ENCODE measurements at regions not wholly inside any gene's neighbourhood (a gene's known extent, or its start where the extent isn't known, plus 50 kb on each side); places are given as distances from the start of the nearest gene placed in this dataset.

DNA sequence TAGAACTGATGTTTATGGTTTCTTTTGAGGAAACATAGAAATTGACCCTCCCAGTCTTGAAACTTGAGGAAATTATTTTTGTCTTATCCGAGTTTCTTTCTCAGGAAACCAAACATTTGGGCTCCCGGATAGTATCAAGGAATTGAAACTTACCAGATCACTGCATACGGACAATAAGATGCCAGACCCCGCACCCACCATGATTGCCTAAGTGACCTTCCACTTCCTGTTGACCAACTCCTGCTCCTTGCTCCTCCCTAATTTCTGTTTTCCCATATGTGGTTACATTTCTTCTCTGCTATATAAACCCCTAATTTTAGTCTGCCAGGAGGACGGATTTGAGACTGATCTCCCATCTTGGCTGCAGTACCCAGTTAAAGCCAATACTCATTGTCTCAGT lies 118.4 kb upstream of the TPRG1 start:
- Histone ChIP-seq H3K36me3 (ENCODE audit: control insufficient read depth in 1 of 2, insufficient read depth in 2 of 2, low read depth in 1 of 2, low read length in 2 of 2) (no peaks in the 10 kb centered on the region), H3K79me1 (replicated peaks; ENCODE audit: low read length, poor library complexity, severe bottlenecking) (no peaks in the 10 kb centered on the region), H2BK5ac (ENCODE audit: low read depth, low read length, poor library complexity, severe bottlenecking) (no peak overlapping the region), H3K14ac (ENCODE audit: low read length in 2 of 2) (no peak overlapping the region), H2BK15ac (ENCODE audit: low read depth, poor library complexity, severe bottlenecking) (no peak overlapping the region), H3K18ac (ENCODE audit: low read depth in 1 of 2, low read length in 2 of 2) (no peak overlapping the region), H3K23ac (ENCODE audit: low read length in 2 of 2) (no peak overlapping the region), H2BK12ac (ENCODE audit: low read length in 2 of 2) (no peak overlapping the region), H3K9me3 (ENCODE audit: control insufficient read depth, low read length) (no peaks in the 10 kb centered on the region), H2AK5ac (ENCODE audit: low read length, severe bottlenecking) (no peak overlapping the region), H2AFZ (ENCODE audit: low read depth, low read length) (no peak overlapping the region), H4K91ac (ENCODE audit: low read length) (no peak overlapping the region), H3K4me3 (ENCODE audit: insufficient read depth in 1 of 2, low read depth in 1 of 2, low read length in 2 of 2) (no peak overlapping the region), H2BK120ac (ENCODE audit: low read depth, low read length) (no peak overlapping the region), H3K27ac (ENCODE audit: low read length, poor library complexity, severe bottlenecking) (no peak overlapping the region), H3K27me3 (ENCODE audit: control insufficient read depth in 1 of 2, insufficient read depth in 1 of 2, low read length in 2 of 2) (peaks cover 0 to 3% of the 10 kb centered on the region in 2 experiments), H3K4me1 (ENCODE audit: control insufficient read depth, insufficient read depth, low read depth, low read length) (no peaks in the 10 kb centered on the region), H3K9ac (ENCODE audit: low read length) (no peak overlapping the region), H3K4me2 (ENCODE audit: low read length, poor library complexity, severe bottlenecking) (no peak overlapping the region), H3K4ac (ENCODE audit: low read depth in 1 of 2, low read length in 2 of 2) (no peak overlapping the region), H4K8ac (ENCODE audit: low read length) (no peak overlapping the region)
- 93% methylated on average over 5 of the region's 5 CpGs for WGBS
- DNase-seq: no peak

DNA sequence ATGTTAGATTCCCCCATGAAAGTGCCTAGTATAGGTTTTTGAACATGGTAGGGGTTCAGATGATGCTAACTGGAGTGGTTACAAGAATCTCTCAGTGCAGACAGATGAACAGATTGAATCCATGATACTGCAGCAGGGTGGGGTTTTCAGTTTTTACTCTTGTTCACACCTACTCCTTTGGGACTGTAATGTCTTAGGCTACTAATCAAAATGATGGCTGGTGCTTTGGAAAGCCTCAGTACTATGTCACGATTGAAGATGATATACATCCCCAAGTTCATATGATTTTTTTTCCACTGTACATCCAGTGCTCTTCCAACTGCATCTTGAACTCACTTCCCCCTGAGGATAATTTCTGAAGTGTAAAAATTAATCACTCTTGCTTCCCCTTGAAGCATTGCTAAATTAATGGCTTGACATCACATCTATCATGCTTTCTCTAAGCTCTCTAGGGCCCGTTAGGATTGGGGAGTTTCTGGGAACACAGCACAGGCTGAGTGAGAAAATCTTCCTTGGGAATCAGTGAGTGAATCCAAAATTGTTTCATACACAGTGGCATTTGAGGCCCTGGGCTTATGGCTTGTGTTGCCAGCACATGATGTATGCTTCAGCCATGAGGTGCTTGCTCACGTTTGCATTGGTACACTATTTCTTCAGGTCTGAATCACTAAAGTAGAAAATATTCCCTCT lies 115.0 kb upstream of the TPRG1 start:
- Histone ChIP-seq H3K4me3 (ENCODE audit: insufficient read depth in 1 of 2, low read depth in 1 of 2, low read length in 2 of 2) (no peak overlapping the region), H3K27ac (ENCODE audit: low read length, poor library complexity, severe bottlenecking) (no peak overlapping the region)
- 79% methylated on average over 2 of the region's 3 CpGs for WGBS

DNA sequence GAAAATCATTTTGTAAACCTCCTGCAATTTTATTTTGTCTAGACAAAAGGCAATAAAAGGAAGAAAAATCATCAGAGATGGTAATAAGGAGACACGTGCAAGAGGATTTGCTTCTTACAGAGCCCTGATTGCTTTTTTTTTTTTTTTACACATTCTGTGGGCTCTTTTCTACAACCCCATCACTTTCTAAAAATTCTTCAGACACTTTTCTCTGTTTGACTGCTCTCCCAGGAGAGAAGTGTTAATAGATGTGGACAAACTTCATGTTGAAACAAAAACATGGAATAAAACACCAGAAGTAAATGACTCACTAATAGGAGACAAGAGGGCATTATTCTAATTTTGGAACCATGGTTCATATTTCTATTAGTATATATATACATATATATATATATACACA lies 114.4 kb upstream of the TPRG1 start:
- H3K27me3 ChIP-seq (ENCODE audit: control insufficient read depth in 1 of 2, insufficient read depth in 1 of 2, low read length in 2 of 2): peaks cover 0 to 3% of the 10 kb centered on the region in 2 experiments
- H4K8ac ChIP-seq (ENCODE audit: low read length): no peak overlapping the region
- no CpG with 5 or more reads among the region's 1 CpG for WGBS
- H3K4me3 ChIP-seq (ENCODE audit: insufficient read depth in 1 of 2, low read depth in 1 of 2, low read length in 2 of 2): no peak overlapping the region
- H3K9me3 ChIP-seq (ENCODE audit: control insufficient read depth, low read length): peaks cover 4% of the 10 kb centered on the region
- no peak overlapping the region for H2BK15ac ChIP-seq (ENCODE audit: low read depth, poor library complexity, severe bottlenecking)
- no peak overlapping the region for H3K27ac ChIP-seq (ENCODE audit: low read length, poor library complexity, severe bottlenecking)
- H2BK5ac ChIP-seq (ENCODE audit: low read depth, low read length, poor library complexity, severe bottlenecking): no peak overlapping the region
- no peak overlapping the region for H3K23ac ChIP-seq (ENCODE audit: low read length in 2 of 2)
- no peak overlapping the region for H3K14ac ChIP-seq (ENCODE audit: low read length in 2 of 2)
- no peak overlapping the region for H2BK12ac ChIP-seq (ENCODE audit: low read length in 2 of 2)
- H3K18ac ChIP-seq (ENCODE audit: low read depth in 1 of 2, low read length in 2 of 2): no peak overlapping the region
- no peak overlapping the region for H3K4me2 ChIP-seq (ENCODE audit: low read length, poor library complexity, severe bottlenecking)
- no peak for DNase-seq
- no peak overlapping the region for H2AFZ ChIP-seq (ENCODE audit: low read depth, low read length)
- no peaks in the 10 kb centered on the region for H3K4me1 ChIP-seq (ENCODE audit: control insufficient read depth, insufficient read depth, low read depth, low read length)
- H3K9ac ChIP-seq (ENCODE audit: low read length): no peak overlapping the region
- H2AK5ac ChIP-seq (ENCODE audit: low read length, severe bottlenecking): no peak overlapping the region
- H3K36me3 ChIP-seq (ENCODE audit: control insufficient read depth in 1 of 2, insufficient read depth in 2 of 2, low read depth in 1 of 2, low read length in 2 of 2): no peaks in the 10 kb centered on the region
- no peak overlapping the region for H2BK120ac ChIP-seq (ENCODE audit: low read depth, low read length)
- no peak overlapping the region for H3K4ac ChIP-seq (ENCODE audit: low read depth in 1 of 2, low read length in 2 of 2)
- no peaks in the 10 kb centered on the region for H3K79me1 ChIP-seq (replicated peaks; ENCODE audit: low read length, poor library complexity, severe bottlenecking)
- no peak overlapping the region for H4K91ac ChIP-seq (ENCODE audit: low read length)

More for the DNA sequence above, 115.0 kb upstream of the TPRG1 start:
- no peak overlapping the region for H2BK5ac ChIP-seq (ENCODE audit: low read depth, low read length, poor library complexity, severe bottlenecking)
- H2AFZ ChIP-seq (ENCODE audit: low read depth, low read length): no peak overlapping the region
- H3K23ac ChIP-seq (ENCODE audit: low read length in 2 of 2): no peak overlapping the region
- no peak overlapping the region for H2BK15ac ChIP-seq (ENCODE audit: low read depth, poor library complexity, severe bottlenecking)
- H3K4me1 ChIP-seq (ENCODE audit: control insufficient read depth, insufficient read depth, low read depth, low read length): no peaks in the 10 kb centered on the region
- no peak overlapping the region for H3K9ac ChIP-seq (ENCODE audit: low read length)
- H3K36me3 ChIP-seq (ENCODE audit: control insufficient read depth in 1 of 2, insufficient read depth in 2 of 2, low read depth in 1 of 2, low read length in 2 of 2): no peaks in the 10 kb centered on the region
- H3K4ac ChIP-seq (ENCODE audit: low read depth in 1 of 2, low read length in 2 of 2): no peak overlapping the region
- H4K8ac ChIP-seq (ENCODE audit: low read length): no peak overlapping the region
- no peak for DNase-seq
- peaks cover 0 to 3% of the 10 kb centered on the region in 2 experiments for H3K27me3 ChIP-seq (ENCODE audit: control insufficient read depth in 1 of 2, insufficient read depth in 1 of 2, low read length in 2 of 2)
- no peak overlapping the region for H2BK120ac ChIP-seq (ENCODE audit: low read depth, low read length)
- no peak overlapping the region for H3K4me2 ChIP-seq (ENCODE audit: low read length, poor library complexity, severe bottlenecking)
- H3K79me1 ChIP-seq (replicated peaks; ENCODE audit: low read length, poor library complexity, severe bottlenecking): no peaks in the 10 kb centered on the region
- no peak overlapping the region for H4K91ac ChIP-seq (ENCODE audit: low read length)
- H2AK5ac ChIP-seq (ENCODE audit: low read length, severe bottlenecking): no peak overlapping the region
- H3K14ac ChIP-seq (ENCODE audit: low read length in 2 of 2): no peak overlapping the region
- H2BK12ac ChIP-seq (ENCODE audit: low read length in 2 of 2): no peak overlapping the region
- peaks cover 3% of the 10 kb centered on the region for H3K9me3 ChIP-seq (ENCODE audit: control insufficient read depth, low read length)
- no peak overlapping the region for H3K18ac ChIP-seq (ENCODE audit: low read depth in 1 of 2, low read length in 2 of 2)

DNA sequence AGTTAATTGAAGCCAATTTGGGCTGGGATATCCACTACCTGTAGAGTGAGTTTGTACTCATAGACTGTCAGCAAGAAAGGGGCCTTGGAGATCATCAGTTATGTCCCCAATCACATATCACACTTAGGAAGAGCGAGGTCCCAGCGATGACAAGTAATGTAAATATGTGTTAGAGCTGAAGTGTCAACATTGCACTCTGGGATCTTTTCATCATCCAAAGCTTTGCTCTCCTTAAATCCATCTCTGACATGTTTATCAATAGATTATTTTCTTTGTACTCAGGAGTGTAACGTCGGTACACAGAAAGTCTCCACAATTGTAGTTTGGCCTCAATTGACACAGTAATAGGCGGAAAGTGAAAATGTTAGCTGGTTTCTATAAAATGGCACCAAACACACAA lies 113.7 kb upstream of the TPRG1 start:
- H3K36me3 ChIP-seq (ENCODE audit: control insufficient read depth in 1 of 2, insufficient read depth in 2 of 2, low read depth in 1 of 2, low read length in 2 of 2): no peaks in the 10 kb centered on the region
- no peak overlapping the region for H3K4me3 ChIP-seq (ENCODE audit: insufficient read depth in 1 of 2, low read depth in 1 of 2, low read length in 2 of 2)
- no peak overlapping the region for H3K4ac ChIP-seq (ENCODE audit: low read depth in 1 of 2, low read length in 2 of 2)
- no peak overlapping the region for H2BK120ac ChIP-seq (ENCODE audit: low read depth, low read length)
- no peak overlapping the region for H2BK12ac ChIP-seq (ENCODE audit: low read length in 2 of 2)
- no peak overlapping the region for H3K27ac ChIP-seq (ENCODE audit: low read length, poor library complexity, severe bottlenecking)
- H3K9me3 ChIP-seq (ENCODE audit: control insufficient read depth, low read length): peaks cover 10% of the 10 kb centered on the region
- no peak overlapping the region for H3K4me2 ChIP-seq (ENCODE audit: low read length, poor library complexity, severe bottlenecking)
- H3K27me3 ChIP-seq (ENCODE audit: control insufficient read depth in 1 of 2, insufficient read depth in 1 of 2, low read length in 2 of 2): peaks cover 0 to 3% of the 10 kb centered on the region in 2 experiments
- no peak overlapping the region for H4K8ac ChIP-seq (ENCODE audit: low read length)
- H3K4me1 ChIP-seq (ENCODE audit: control insufficient read depth, insufficient read depth, low read depth, low read length): no peaks in the 10 kb centered on the region
- no peak overlapping the region for H2AK5ac ChIP-seq (ENCODE audit: low read length, severe bottlenecking)
- H3K79me1 ChIP-seq (replicated peaks; ENCODE audit: low read length, poor library complexity, severe bottlenecking): no peaks in the 10 kb centered on the region
- H3K14ac ChIP-seq (ENCODE audit: low read length in 2 of 2): no peak overlapping the region
- no peak overlapping the region for H3K23ac ChIP-seq (ENCODE audit: low read length in 2 of 2)
- H2BK15ac ChIP-seq (ENCODE audit: low read depth, poor library complexity, severe bottlenecking): no peak overlapping the region
- H2BK5ac ChIP-seq (ENCODE audit: low read depth, low read length, poor library complexity, severe bottlenecking): no peak overlapping the region
- H4K91ac ChIP-seq (ENCODE audit: low read length): no peak overlapping the region
- no peak overlapping the region for H3K9ac ChIP-seq (ENCODE audit: low read length)
- no peak overlapping the region for H2AFZ ChIP-seq (ENCODE audit: low read depth, low read length)
- no peak for DNase-seq
- no CpG with 5 or more reads among the region's 5 CpGs for WGBS
- no peak overlapping the region for H3K18ac ChIP-seq (ENCODE audit: low read depth in 1 of 2, low read length in 2 of 2)

Measured in mesenchymal stem cell (in vitro differentiated cells and primary cell).